ENCODE measurements at regions not wholly inside any gene's neighbourhood (a gene's known extent, or its start where the extent isn't known, plus 50 kb on each side); places are given as distances from the start of the nearest gene placed in this dataset.

- no peak for DNase-seq
Measured at GRCh38 chr6:90807791-90808701, 221.2 kb upstream of the MAP3K7 start.

- DNase-seq: no peak
Measured at GRCh38 chr6:90805619-90806155, 218.8 kb upstream of the MAP3K7 start.

DNA sequence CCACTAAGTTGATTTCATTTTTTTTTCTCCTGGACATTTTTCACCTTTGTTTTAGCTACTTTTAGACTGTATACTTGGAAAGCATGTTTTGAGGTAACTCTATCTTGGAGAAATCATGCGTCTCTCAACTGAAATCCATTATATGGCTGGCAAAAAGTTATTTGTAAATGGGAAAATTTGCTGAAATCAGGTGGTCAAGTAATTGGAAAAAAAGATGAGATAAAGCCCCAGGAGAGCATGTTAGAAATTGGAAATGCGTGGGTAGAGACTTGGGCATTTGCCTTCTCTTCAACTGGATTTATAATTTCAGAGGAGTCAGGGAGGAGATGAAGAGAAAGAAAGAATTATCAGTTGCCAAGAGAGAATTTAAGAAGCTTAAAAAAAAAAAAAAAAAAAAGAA is 217.1 kb upstream of the MAP3K7 start:
- DNase-seq: no peak

- no peak for DNase-seq
Measured at GRCh38 chr6:90795078-90795477, 208.2 kb upstream of the MAP3K7 start.

- no peak for DNase-seq
Measured at GRCh38 chr6:90793771-90794170, 206.9 kb upstream of the MAP3K7 start.

DNA sequence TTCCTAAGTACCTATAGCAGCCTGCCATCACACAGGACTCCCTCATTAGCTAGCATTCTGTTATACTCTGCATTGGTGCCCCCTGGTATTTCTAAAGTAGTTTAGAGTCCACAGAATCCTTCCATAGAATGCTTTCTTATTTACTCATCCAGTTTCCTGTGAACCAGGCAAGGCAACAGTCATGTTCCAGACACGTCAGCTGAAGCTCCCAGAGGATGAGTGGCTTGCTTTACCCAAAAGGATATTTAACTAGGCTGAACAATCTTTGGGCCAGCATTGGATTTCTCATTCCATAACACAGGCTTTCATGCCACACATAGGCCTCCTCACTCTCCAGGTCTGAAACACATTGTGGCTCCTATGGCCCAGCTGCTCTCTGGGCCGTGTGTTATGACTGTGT is 203.8 kb upstream of the MAP3K7 start:
- DNase-seq: no peak

- no peak for DNase-seq
Measured at GRCh38 chr6:90790058-90790457, 203.2 kb upstream of the MAP3K7 start.

DNA sequence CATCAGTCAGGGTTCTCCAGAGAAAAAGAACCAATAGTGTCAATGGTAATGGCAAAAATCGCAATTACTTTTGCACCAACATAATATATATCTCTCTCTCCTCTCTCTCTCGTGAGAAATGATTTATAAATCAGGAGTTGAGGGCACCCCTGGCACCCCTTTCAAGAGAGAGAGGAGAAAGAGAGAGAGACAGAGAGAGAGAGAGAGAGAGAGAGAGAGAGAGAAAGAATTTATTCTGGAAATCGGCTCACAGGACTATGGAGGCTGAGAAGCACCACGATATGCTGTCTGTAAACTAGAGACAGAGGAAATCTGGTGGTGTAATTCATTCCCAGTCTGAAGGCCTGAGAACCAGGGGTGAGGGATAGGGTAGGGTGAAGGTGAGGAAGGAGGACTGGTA is 201.9 kb upstream of the MAP3K7 start:
- DNase-seq: no peak

DNA sequence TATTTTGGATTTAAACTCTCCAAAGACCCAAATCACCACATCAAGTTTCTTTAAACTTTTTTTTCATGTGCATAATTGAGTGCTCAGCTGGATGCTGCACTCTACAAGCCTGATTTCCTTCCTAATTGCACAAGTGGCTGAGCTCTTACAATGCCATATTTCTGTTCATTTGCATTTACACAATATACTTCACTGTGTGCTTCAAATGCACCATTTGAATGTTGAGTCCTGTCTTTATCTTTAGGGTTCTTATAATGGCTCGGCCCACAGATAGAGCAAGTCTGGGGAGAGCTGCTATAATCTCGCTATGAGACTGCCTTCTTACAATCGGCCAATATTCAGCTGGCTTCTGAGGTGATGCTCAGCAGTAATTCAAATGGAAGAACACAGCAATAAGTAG is 200.6 kb upstream of the MAP3K7 start:
- DNase-seq: no peak

GRCh38 chr6:90780778-90781177 is 193.9 kb upstream of the MAP3K7 start:
- DNase-seq: no peak

DNA sequence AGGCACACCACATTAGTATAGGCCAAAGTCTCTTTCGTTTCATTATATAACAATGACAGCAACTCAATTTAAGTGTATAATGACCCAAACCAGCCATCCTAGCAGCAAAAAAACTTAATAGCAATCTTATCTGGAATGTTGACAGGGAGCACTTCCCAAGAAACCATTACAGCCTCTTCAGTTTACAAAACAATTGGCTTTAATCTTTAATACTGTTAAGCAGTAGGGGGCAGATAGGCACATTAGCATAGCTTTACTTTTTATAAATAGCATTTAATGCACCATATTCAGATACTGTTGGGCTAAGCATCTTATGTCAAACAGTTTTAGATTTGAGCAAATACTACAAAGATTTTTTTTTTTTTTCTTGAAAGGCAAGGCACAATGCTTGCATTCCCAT is 193.3 kb upstream of the MAP3K7 start:
- no peak for DNase-seq

DNA sequence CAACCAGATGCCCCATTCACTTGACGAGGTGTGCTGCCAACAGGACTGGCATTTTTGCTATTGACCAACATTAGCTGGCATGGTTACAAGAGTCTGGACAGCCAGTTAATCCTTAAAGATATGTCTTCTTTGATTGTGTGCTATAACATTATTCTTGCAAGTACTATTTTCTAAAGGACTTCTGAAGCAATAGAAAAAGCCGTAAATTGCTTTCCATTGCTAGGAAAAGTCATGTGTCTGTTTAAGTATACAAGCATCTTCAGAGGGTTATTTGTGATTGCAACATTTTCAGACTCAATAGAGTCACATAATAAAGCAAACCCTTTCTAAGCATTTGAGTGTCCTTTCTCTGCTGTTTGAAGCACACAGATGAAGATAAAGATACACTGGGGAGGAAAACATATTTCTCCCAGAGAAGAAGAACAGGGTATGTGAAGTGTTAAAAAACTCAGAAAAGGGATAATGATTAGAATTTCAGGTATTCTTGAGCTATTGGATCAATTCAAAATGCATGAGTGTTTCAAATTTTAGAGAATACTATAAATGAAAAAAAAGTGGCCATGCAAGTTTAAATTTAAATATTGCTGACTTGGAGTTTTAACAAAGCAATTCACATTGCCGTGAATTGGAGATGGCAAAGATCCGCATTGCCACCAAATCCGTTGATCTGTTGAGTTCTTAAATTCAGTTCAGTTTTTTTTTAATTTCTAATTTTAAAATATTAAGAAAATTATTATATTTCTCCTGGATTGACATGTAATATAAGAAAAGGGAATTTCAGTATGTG is 191.7 kb upstream of the MAP3K7 start:
- no peak for DNase-seq

DNA sequence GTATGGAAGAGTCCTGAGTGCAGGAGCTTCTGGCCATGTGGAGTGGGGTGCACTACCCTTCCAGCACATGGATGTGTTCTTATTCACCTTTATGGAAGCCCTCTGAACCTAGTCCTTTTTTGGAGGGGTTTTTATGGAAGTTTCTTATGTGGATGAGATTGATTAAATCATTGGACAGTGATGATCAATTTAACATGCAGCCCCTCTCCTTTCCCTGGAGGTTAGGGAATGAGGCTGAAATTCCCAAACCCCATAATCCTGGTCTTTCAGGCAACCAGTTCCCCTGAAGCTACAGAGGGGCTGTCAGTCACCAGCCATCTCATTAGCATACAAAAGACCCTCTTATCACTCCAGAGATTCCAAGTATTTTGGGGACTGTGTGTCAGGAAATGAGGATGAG is 183.9 kb upstream of the MAP3K7 start:
- DNase-seq: no peak

GRCh38 chr6:90765895-90766294 is 179.0 kb upstream of the MAP3K7 start:
- DNase-seq: no peak

GRCh38 chr6:90765491-90765890 is 178.6 kb upstream of the MAP3K7 start:
- DNase-seq: no peak

- no peak for DNase-seq
Measured at GRCh38 chr6:90764001-90764400, 177.1 kb upstream of the MAP3K7 start.

GRCh38 chr6:90759664-90760063 is 172.8 kb upstream of the MAP3K7 start:
- no peak for DNase-seq

DNA sequence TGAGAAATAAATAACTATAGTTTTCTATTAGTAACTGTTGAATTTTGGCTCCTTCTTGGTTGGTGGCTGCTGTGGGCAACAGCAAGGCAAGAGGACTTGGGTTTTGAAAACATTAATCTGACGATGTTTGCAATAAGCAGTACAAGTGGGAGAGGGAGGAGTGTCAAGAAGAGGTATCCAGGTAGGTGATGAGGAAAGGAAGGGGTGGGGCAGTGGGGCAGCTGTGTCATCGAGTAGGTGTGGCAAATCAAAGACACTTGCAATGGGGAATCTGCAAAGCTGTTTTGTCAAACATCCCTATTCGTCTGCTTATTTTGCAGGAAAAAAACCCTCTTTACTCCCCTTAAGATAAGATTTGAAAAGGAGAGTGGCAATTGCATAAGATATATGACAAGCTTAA is 171.9 kb upstream of the MAP3K7 start:
- DNase-seq: no peak

DNA sequence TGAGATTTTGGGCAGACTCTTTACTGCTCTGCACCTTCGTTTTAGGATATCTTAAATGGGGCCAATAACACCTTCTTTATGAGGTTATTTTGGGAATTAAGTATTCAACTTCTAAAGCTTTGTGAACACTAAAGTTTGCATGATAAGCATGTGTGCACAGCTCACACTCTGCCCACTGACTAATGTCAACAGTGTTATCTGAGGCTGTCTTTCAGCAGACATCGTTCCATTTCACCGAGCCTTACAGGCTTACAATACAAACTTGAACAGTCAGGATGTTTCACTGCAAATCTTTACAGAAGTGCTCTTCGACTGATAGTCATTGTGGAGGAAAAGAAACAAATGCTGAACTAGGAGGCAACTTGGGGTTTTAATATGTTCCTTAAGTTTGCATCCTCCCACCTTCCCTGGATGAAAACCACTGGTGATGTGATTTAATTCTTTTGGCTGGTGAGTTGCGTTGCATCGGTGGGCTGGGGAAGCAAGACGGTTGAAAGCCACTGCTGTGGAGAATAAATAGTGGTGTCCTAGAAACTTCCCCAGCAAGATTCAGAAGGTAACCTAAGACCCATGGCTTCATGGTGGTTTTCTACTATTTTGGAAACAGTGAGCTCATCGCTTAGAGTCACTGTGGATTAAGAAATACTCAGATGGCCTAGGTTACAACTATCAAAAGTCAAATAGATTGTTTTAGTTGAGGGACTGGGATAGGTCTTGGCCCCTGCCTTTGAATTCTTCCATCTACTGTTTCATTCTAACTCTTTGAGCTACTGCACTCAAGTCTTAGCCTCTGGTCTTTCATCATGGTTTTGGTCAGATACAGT is 167.2 kb upstream of the MAP3K7 start:
- no peak for DNase-seq

- no peak for DNase-seq
Measured at GRCh38 chr6:90739802-90740201, 152.9 kb upstream of the MAP3K7 start.

DNA sequence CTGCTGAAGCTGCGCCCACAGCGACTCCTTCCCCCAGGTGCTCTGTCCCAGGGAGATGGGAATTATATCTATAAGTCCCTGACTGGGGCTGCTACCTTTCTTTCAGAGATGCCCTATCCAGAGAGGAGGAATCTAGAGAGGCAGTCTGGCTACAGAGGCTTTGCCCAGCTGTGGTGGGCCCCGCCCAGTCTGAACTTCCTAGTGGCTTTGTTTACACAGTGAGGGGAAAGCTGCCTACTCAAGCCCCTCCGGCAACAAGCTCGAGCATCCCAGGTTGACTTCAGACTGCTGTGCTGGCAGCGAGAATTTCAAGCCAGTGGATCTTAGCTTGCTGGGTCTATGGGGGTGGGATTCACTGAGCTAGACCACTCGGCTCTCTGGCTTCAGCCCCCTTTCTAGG is 152.5 kb upstream of the MAP3K7 start:
- DNase-seq: no peak

- no peak for DNase-seq
Measured at GRCh38 chr6:90730151-90730673, 143.3 kb upstream of the MAP3K7 start.

DNA sequence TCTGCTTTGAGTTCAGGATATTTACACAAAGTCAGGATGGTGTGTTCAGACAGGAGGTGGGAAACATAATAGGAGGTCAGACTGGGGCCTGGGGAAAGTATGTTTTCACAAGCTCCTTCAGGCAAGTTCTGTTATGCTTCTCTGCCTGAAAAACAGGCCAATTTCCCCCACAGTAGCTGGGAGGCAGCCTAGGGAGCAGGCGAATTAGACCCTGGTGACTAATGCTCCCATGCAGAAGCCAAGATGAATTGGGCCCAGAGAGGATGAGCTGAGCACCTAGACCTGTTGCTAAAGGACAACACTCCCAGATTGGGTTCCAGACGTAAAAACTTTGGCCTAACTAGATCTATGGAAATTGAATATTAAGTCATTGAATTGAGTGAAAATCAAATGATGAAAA is 142.2 kb upstream of the MAP3K7 start:
- no peak for DNase-seq

Measured in activated CD4-positive, alpha-beta T cell treated with anti-CD3 and anti-CD28 coated beads, Interleukin-2, amount 50 U/mL, for 4 hours (primary cell).